Right lobe of liver (tissue), 4 donors: ENCODE measurements at regions not wholly inside any gene's neighbourhood (a gene's known extent, or its start where the extent isn't known, plus 50 kb on each side); places are given as distances from the start of the nearest gene placed in this dataset.

Source experiments
- POLR2A ChIP-seq: fragments of 450-650 bp; IDR thresholded peaks from one replicate; pipeline ENCODE4 v1.6.1; 2017; ENCODE audit warnings: antibody characterized with exemption, mild to moderate bottlenecking
- TF ChIP-seq, protein P1 (sequence below), 4 donors: fragments of 200-600 bp in 3 of 4; fragments of 450-650 bp in 1 of 4; IDR thresholded peaks; one replicate each; pipeline versions ENCODE4 v1.5.1 to v1.8.0; 2016 to 2022; ENCODE audit warnings: antibody characterized with exemption in 4 of 4, mild to moderate bottlenecking in 2 of 4
- donor health status: DM: no; HTN: no; CAD: no.
- donor health status: DM: no; HTN: no; CAD: no.
- donor health status: DM: no; HTN: yes; CAD: no.

DNA sequence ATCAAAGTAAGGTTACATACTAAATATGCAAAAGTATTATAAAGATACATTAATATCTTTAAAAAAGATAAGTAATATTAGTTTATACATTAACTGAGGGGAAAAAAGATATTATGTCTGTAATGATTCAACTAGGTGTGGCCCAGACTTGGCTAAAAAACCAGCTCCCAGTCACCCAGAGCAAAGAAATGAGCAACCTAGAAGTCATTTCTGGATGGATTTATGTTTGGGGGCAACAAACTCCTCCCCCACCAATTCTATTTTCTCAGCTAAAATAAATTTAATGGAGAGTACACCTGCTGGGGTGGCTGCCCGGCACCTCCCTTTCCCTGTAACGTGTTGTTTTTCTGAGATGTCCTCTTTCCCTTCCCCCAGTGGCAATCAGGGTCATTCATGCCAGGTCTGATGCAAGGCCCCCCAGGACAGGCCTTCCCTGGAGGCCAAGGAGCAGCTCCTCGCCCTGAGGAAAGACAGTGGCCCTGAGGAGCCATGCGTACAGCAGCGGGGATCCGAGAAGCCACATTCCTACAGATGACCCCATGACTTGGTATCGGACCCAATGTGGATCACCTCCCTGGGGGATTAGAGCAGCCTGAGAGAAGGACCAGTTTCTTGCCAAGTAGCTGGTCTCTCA is 78.6 kb upstream of the DOCK9 start:
- TF ChIP-seq, protein P1, sequence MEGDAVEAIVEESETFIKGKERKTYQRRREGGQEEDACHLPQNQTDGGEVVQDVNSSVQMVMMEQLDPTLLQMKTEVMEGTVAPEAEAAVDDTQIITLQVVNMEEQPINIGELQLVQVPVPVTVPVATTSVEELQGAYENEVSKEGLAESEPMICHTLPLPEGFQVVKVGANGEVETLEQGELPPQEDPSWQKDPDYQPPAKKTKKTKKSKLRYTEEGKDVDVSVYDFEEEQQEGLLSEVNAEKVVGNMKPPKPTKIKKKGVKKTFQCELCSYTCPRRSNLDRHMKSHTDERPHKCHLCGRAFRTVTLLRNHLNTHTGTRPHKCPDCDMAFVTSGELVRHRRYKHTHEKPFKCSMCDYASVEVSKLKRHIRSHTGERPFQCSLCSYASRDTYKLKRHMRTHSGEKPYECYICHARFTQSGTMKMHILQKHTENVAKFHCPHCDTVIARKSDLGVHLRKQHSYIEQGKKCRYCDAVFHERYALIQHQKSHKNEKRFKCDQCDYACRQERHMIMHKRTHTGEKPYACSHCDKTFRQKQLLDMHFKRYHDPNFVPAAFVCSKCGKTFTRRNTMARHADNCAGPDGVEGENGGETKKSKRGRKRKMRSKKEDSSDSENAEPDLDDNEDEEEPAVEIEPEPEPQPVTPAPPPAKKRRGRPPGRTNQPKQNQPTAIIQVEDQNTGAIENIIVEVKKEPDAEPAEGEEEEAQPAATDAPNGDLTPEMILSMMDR (IDR thresholded peaks at IDR 0.05) = no peak
- TF ChIP-seq POLR2A = no peak
